ENCODE measurements at regions not wholly inside any gene's neighbourhood (a gene's known extent, or its start where the extent isn't known, plus 50 kb on each side); places are given as distances from the start of the nearest gene placed in this dataset.

DNA sequence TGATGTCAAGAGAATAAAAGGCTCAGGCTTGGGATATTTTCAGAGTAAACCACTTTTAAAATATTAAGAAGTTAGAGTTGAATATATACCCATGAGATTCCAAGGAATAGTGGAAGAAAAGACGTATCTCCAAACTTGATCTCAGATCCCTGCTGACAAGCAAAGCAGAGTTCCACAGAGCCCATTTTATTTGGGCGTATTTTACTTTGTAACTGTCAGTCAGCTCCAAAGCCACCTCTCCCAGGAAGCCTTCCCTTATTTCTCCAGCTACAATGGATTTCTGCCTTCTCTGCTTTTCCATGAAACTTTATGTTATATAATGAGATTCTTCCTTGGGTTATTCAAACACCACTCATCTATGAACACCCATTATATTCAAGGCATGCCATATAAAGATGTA lies 295.7 kb downstream of the FZD1 start:
- no peak for DNase-seq (ENCODE audit: low read depth)
- H3K4me3 ChIP-seq (ENCODE audit: low read depth, low read length): no peak overlapping the region
- TF ChIP-seq, protein P1, sequence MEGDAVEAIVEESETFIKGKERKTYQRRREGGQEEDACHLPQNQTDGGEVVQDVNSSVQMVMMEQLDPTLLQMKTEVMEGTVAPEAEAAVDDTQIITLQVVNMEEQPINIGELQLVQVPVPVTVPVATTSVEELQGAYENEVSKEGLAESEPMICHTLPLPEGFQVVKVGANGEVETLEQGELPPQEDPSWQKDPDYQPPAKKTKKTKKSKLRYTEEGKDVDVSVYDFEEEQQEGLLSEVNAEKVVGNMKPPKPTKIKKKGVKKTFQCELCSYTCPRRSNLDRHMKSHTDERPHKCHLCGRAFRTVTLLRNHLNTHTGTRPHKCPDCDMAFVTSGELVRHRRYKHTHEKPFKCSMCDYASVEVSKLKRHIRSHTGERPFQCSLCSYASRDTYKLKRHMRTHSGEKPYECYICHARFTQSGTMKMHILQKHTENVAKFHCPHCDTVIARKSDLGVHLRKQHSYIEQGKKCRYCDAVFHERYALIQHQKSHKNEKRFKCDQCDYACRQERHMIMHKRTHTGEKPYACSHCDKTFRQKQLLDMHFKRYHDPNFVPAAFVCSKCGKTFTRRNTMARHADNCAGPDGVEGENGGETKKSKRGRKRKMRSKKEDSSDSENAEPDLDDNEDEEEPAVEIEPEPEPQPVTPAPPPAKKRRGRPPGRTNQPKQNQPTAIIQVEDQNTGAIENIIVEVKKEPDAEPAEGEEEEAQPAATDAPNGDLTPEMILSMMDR (IDR thresholded peaks at IDR 0.05; ENCODE audit: low read depth, low read length, missing control alignments): no peak

DNA sequence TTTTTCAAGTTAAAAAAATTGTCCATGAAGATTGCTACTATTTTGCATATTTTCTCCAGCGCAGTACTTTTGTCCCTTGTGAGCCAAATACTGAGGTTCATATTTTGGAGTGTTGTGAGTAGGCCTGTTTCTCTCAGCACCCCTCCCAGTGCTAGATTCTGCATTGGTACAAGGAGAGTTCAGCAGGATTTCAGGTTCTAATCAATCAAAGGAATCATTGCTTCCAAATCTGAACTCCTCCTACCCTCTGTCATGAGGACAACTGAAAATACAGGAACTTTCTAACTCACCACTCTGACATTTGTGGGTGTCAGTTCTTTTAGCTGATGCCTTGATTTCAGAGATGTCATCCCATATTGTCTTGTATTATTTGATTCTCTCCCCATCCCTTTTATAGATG lies 299.9 kb downstream of the FZD1 start:
- no peak for DNase-seq (ENCODE audit: low read depth)
- TF ChIP-seq, protein P1 (IDR thresholded peaks at IDR 0.05; ENCODE audit: low read depth, low read length, missing control alignments): no peak
- H3K4me3 ChIP-seq (ENCODE audit: low read depth, low read length): no peak overlapping the region

DNA sequence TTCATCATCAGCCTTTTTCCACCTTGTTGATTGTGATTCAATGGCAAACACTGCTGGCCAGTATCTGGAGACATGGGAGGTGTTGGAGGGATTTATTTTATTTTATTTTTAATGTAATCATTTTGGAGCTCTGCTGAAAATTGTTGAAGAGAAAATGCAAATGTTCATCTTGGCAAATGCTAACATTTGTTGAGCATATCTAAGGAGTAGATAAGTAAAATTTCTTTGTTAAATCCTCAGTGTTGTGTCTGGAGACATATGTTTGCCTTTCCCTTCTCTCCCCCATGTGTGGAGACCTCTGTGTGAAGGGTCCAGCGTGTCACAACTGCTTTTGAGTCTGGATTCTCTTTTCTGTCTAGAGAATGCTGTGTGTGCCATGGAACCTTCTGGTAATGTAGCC lies 300.3 kb downstream of the FZD1 start:
- no peak overlapping the region for H3K4me3 ChIP-seq (ENCODE audit: low read depth, low read length)
- DNase-seq (ENCODE audit: low read depth): no peak
- TF ChIP-seq, protein P1 (IDR thresholded peaks at IDR 0.05; ENCODE audit: low read depth, low read length, missing control alignments): no peak

DNA sequence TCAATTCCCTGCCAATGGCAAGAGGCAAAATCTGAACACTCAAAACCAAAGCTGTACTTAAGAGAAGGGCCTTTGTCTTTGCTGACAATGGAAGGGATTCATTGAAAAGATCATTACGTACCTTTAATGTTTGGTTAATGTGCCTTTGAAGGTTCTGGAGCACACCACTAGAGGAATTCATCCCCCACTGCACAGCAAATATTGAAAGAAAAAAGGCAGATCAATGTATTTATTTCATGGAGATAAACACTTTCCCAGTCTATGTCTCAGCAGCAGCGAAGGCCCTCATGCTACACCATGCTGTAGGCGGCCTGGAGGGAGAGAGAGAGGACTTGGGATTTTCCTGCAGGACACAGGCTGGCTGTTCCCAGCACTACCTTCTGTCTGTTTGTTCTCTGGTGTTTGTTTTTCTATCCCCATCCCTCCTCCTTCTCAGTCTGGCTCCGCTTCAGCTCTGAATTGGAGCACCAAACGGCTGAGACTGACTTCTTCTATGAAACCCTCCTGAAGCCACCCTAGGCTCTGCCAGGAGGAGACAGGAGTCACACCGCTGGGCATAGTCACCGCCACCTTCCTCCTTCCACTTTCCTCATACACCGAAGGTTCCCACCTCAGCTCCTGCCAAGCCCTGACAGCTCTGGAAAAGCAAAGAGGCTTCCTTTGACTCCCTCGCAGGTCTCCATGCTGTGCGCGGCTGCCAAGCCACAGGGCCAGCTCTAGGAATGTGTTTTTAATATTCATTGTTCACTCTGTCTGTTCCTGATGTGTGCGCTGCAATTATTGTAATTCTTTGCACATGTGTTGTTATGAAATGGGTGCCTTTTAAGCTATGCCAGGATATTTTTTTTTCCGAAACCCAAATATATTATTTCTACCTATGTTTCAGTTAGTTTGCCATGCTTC lies 301.5 kb downstream of the FZD1 start:
- TF ChIP-seq, protein P1 (IDR thresholded peaks at IDR 0.05; ENCODE audit: low read depth, low read length, missing control alignments): no peak
- no peak overlapping the region for H3K4me3 ChIP-seq (ENCODE audit: low read depth, low read length)
- no peak for DNase-seq (ENCODE audit: low read depth)

DNA sequence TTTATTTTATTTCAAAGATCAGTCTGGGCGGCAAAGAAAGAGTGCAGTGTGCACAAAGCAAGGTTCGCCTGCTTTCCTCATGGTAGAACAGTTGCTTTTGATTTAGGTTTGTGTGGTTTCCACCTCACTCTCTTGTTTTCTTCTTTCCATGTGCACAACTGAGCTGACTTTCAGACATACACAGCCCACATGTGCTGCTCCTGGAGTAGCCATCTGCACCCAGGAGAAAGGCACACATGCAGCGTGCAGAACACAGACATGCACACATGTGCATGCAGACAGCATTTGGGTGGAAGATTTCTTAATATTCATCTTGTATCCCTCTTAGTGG lies 302.1 kb downstream of the FZD1 start:
- no peak overlapping the region for H3K4me3 ChIP-seq (ENCODE audit: low read depth, low read length)
- no peak for DNase-seq (ENCODE audit: low read depth)
- TF ChIP-seq, protein P1 (IDR thresholded peaks at IDR 0.05; ENCODE audit: low read depth, low read length, missing control alignments): no peak

DNA sequence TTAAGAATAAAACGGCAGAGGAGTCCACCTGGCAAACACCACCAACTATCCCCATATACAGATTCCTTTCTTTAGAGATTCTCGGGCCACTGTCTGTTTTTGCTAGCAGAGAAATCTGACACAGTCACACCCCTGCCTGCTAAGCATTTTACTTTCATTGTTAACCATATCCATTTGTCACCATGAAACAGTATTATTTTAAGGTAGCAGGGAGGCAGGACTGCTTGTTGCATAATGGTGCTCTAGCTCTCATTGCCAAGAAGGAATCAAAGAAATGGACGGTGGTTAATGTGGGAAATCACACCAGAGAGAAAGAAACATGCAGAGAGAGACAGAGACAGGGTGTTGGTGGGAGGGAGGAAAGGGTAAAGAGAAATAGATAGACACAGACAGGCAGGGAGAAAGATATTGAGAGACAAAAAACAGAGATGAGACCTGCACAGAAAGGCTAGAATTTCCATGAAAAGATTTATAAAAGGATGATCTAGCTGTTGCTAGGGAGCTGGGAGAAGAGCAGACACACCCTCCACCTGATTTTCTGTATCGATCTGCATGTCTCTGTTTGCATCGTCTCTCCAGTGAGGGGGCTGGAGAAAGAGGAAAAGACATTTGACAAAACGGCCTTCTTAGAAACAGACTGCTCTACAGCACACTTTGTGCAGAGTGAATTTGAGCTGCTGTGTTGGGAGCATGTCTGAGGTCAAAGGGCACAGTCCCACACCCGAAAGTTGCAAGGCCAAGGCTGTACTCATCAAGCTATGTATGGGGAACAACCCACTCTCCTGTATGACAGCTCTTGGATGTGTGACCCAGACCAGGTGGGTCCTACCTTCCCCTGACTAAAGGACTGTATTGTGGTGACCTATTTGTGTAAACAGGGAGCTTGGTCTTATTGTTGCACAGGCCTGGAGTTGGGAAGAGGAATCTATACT lies 303.1 kb downstream of the FZD1 start:
- no peak for DNase-seq (ENCODE audit: low read depth)
- H3K4me3 ChIP-seq (ENCODE audit: low read depth, low read length): no peak overlapping the region
- TF ChIP-seq, protein P1 (IDR thresholded peaks at IDR 0.05; ENCODE audit: low read depth, low read length, missing control alignments): no peak

All from GM12864 (cell line).